HG02642 (cell line): ENCODE measurements at regions not wholly inside any gene's neighbourhood (a gene's known extent, or its start where the extent isn't known, plus 50 kb on each side); places are given as distances from the start of the nearest gene placed in this dataset.
A peak's percentile ranks its signal among the peaks of the same experiment; 100 is the strongest.

Source experiments
- ATAC-seq: cut with Tn5 transposase; IDR thresholded peaks from one replicate; pipeline ENCODE4 v1.9.1; 2021; ENCODE audit warnings: mild to moderate bottlenecking; ENCODE audit not compliant: unreplicated experiment, poor library complexity

DNA sequence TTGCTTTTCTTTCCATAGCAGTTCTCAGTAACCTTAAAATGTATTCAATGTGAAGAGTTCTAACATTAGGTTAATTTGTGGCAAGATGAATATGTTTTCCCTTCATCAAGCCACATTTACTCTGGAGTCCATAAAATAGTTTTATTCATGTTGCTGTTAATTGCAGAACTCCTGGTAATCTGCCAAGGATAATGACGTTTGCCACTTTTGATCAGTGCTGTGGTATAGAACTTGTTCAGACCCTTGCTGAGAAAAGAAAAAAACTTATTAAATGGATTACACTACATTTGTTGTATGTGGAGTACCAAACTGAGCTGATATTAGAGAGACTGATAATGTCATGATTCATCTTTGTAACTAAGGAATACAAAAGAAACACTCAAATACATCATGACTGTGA, 212.4 kb upstream of the DMAC1 start:
- no peak for ATAC-seq

DNA sequence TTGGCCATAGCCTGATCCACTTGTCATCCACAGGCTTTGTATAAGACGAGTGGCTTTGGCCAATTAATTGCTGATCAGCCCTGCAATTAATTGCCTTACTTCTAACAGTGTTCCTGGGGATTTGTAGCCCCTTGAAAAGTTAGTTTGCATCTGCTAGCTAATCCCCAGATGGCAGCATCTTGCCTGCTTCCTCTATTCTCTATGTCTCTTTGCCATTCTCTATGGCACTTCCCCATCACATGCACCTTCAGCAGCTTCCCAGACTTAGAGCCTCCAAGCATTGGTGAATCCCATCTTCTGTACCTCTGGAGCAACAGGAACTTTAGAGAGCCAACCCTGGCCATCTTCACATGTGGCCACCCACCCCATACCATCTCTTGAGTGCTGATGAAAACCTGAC, 197.0 kb upstream of the DMAC1 start:
- ATAC-seq: no peak

GRCh38 chr9:7988644-7989280, 189.2 kb upstream of the DMAC1 start:
- ATAC-seq: no peak

DNA sequence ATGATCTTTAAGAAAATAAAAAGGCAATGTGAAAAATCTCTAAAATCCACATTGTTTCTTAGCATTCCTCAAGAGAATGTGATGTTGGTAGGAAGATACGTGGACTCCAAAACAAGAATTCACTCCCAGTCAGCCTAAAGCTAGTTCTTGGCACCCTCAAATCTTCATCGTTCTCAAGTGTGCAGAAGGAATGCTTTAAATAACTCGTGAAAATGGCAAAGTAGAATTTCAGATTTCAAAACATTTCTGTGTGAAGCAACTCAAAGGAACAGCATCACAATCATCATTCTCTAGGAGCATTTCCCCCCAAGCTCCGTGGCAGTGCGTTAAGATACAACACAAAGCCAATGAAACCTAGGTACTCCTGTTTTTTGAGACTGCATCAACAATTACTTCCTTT, 185.1 kb upstream of the DMAC1 start:
- no peak for ATAC-seq

DNA sequence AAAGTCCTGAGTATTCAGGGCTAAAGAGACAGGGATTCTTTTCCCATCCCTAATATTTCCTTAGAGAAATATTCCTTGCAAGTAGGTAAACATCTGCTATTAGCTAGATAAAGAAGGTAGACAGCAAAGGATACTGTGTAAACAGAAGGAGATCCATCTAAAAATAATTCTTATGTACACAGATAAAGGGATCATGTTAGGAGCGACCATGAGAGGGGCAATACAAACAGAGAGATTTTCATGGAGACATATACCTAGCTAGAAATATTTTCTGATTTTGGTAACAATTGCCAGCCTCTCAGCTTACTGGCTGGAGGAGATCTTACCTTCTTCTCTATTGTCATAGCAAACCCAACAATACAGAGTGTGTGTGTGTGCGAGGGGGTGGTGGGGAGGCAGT, 184.6 kb upstream of the DMAC1 start:
- ATAC-seq: no peak

DNA sequence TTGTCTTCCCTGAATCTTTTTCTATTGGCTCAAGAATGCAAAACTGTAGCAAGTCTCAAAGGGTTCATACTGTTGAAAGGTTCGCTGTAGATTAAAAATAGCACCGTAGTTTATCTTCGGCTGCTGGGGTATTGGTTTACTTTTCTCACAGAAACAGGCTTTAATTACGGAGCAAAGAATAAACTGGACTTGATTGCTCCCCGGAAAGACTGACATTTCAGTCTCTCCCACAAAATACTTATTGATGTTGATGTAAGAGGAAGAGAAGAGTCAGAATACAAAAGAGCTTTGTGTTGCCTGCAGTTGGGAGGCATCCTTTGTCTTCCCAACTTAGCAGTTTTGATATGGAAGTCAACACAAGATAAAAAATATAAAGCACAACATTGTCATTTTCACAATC, 183.9 kb upstream of the DMAC1 start:
- ATAC-seq: no peak

DNA sequence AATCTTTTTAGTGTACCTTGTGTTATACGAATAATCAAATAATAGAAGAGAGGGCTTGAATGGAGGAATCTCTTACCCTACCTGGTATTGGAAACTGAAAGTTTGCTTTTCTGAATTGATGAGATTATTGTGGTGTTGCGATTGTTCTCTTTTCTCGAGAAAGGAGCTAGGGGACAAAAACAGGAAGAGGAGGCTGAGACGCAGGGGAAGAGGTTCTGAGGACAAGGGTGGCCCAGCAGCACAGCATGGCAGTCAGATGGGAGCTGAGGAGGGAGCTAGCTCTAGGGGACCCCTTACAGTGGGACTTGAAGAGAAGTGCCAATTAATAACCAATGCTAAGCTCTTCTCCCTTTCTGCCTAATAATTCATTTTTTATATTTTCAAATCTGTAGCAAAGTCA, 183.3 kb upstream of the DMAC1 start:
- ATAC-seq: no peak

- ATAC-seq: no peak
Observed at GRCh38 chr9:7980691-7981289, 181.2 kb upstream of the DMAC1 start.

DNA sequence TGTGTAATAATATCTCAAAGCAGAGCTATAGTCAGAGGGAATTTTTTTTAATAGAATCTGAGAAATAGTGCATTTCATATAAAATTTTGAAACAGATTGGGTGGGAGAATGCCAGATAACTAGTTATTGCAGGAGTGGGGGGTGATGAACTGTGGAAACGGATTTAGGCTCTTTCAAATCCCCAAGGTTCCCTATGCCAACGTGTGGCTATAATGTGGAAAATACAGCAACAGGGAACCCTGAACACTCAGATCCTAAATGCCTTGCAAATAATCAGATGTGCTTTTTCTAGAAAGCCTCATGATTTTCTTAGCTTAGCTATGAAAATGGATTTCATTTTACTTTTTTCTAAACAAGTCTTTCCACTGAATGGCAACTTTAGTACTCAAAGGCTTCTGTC, 180.5 kb upstream of the DMAC1 start:
- ATAC-seq: no peak

GRCh38 chr9:7979611-7980010, 180.0 kb upstream of the DMAC1 start:
- ATAC-seq: no peak

DNA sequence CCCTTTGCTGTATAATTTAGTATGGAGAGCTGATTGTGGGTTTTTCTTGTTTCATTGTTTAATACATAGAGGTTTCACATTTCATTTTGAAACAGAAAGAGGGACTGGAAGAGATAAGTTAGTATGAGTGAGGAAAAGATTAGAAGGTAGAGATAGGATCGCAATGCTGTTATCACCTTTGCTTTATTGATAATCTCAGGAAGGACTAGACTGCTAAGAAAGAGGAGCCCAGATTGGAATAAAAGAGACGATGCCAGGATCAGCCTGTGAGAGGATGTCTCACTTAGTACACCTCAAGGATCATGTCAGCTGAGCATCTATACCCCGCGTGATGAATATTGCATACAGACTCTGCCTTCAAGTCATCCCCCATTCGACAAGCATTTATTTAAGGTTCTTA, 178.0 kb upstream of the DMAC1 start:
- no peak for ATAC-seq

DNA sequence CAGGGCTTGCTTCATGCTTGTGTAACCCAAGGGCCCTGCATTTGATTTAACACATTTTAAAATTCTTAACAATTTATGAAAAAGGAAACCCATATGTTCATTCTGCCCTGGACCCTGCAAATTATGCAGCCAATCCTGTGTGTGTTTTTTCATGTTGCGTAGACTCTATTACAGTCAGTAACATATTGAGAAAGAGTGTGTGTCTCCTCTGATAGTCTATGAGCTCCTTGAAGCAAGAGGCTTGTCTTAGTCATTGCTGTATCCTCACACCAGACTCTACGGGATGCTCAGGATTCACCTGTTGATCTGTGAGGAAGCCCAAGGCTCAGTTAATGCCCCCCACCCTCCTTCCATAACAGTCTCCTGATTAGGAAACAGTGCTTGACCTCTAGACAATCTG, 177.3 kb upstream of the DMAC1 start:
- ATAC-seq: no peak

DNA sequence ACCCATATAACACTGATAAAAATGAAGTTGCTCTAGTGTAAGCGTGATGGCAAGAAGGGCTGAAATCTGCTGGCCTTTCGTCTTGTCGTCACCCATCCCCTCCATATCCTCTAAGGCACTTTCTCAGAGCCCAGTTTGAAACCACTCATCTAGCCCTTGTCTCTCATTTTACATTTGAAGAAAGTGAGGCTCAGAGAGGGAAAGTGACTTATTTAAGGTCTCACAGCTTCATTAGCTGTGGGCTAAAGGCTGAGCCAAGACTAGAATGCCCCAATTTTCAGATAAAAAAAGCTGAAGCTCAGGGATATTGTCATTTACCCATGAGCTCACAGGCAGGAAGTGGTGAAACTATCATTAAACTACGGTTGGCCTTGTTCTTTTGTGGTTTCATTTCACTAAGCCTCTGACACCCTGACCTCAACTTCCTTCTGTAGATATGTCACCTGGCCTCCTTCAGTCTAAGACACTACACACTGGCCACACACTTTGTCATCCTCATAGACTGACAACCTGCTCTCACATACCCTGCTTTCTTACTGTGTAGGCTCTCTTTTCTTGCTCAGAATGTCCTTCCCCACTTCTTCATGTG, 176.7 kb upstream of the DMAC1 start:
- peak; percentile 99 for ATAC-seq

DNA sequence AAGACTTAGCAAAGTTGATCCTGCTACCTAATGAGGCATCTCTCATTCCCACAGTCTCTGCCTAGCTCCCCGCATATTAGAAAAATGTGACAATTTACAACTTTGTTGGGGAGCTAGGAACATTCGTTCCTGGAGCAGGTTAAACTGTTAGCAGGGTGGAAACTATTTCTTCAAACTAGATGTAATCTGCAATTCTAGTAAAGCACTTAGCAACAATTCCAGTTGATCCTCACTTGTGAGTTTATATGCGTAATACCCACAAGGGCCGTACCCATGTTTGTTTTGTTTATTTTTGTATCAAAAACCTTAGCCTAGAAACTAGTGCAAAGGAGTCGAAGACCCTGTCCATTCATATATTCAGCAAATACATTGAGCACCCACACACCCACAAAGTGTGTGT, 175.8 kb upstream of the DMAC1 start:
- ATAC-seq: no peak

DNA sequence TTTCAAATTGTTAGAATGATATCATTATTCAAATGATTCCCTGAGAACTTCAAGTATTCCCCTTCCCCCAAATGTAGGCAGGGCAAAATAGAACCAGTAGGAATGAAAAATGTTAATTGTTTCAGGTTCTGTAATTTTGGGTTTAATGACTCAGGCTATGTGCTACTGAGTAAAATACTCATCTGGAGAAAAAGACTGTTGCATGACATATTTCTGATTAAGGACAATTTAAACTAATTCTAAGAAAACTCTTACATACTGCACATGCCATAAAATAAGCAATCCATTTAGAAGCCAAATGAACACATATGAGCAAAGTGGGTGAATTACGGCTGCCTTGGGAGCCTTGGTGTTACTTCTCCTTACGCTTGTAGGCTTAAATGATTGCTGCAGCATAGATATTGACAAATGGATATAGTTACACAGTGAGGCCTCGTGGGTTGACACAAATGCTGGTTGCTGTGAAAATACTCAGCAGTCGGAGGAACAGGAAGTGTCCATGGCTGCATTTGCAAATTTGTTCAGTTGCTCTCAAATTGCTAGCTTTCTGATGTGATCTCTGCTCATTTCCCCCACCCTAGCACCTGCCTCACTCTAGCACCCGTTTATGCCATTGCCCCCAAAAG, 174.9 kb upstream of the DMAC1 start:
- no peak for ATAC-seq

- no peak for ATAC-seq
Observed at GRCh38 chr9:7973123-7973522, 173.5 kb upstream of the DMAC1 start.

DNA sequence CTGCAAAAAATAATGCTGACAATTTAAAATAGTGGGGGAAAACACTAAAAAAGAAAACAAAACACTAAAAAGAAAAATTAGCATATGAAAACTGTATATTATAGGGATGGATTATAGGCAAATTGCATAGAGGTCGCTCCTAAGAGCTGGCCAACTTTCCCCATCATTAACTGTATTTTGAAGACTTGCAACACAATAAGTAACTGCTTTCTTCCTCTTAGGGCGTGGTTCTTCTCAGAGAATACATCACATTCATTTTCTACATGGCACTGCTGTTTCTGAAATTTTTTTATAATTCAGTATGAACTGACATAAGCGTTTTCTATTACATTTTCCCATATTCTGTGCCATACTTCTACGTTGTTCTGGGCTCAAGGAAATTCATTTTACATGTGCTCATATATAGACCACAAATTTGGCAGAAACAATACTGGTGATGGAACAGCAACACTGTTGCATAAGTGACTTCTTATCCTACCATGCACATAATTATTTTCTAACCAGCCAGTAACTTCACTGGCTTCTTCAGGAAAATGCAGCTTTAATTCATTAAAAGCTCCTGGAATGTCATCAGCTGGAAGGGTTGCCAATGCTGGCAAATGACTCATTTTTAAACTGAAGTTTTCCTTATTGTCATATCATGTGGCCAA, 171.2 kb upstream of the DMAC1 start:
- ATAC-seq: no peak

- ATAC-seq: no peak
Observed at GRCh38 chr9:7968687-7969086, 169.1 kb upstream of the DMAC1 start.

DNA sequence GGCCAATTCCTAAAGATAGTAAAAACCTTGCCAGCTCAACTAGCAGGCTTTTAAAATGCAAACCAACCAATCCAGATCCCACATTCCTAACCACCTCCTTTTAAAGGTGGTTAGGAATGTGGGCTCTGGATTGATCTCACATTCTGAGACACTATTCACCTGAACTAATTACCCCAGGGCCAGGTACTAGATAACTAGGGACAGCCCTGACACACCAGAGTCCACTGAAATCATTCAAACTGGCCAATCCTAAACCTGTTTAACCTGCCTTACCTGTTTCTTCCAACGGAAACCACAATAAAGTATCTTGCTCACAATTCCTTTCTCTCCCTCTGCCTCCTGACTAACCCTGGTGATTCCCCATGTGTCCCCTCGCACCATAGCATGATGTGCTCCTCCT, 168.3 kb upstream of the DMAC1 start:
- ATAC-seq: no peak

- no peak for ATAC-seq
Observed at GRCh38 chr9:7967093-7967827, 167.7 kb upstream of the DMAC1 start.

GRCh38 chr9:7965063-7965462, 165.5 kb upstream of the DMAC1 start:
- no peak for ATAC-seq
